ENCODE measurements at regions not wholly inside any gene's neighbourhood (a gene's known extent, or its start where the extent isn't known, plus 50 kb on each side); places are given as distances from the start of the nearest gene placed in this dataset.

DNA sequence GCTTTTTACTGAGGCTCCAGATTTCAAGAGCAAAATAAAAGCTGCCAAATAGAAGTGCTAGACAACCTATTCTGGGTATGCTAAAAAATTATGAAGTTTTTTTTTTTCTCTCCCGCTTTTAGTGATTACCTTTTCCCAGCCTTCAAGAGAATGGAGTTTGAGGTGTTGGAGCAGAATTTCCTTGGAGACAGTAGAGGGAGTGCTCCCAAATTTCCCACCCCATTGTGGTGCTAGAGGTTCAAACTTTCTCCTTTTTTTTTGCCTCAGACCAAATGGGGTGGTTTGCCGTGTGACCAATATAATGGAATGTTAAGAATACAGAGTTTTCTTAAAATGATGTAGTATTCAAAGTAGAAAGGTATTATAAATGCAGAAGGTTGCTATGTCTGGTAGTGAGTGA lies 244.2 kb upstream of the RIOK2 start:
- H3K4me3 Mint-ChIP-seq (ENCODE audit: unreplicated experiment), result no peak overlapping the region
- no TSS peak for BruUV-seq (replicated peaks)
- TF ChIP-seq, protein P1, sequence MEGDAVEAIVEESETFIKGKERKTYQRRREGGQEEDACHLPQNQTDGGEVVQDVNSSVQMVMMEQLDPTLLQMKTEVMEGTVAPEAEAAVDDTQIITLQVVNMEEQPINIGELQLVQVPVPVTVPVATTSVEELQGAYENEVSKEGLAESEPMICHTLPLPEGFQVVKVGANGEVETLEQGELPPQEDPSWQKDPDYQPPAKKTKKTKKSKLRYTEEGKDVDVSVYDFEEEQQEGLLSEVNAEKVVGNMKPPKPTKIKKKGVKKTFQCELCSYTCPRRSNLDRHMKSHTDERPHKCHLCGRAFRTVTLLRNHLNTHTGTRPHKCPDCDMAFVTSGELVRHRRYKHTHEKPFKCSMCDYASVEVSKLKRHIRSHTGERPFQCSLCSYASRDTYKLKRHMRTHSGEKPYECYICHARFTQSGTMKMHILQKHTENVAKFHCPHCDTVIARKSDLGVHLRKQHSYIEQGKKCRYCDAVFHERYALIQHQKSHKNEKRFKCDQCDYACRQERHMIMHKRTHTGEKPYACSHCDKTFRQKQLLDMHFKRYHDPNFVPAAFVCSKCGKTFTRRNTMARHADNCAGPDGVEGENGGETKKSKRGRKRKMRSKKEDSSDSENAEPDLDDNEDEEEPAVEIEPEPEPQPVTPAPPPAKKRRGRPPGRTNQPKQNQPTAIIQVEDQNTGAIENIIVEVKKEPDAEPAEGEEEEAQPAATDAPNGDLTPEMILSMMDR (IDR thresholded peaks at IDR 0.05; ENCODE audit: unreplicated experiment), result no peak
- ChIA-PET POLR2A (interaction anchor here (0.6 to 0.8 kb wide), 2 partner anchors 20 to 103 kb away, joined by 3 read pairs; no protein-coding TSS in a partner anchor), CTCF (interaction anchor here (0.6 to 0.8 kb wide), 5 partner anchors 182 to 1188 kb away, joined by 3 to 6 read pairs (median 3); no protein-coding TSS in a partner anchor)
- no peaks in the 10 kb centered on the region for H3K27me3 Mint-ChIP-seq (ENCODE audit: insufficient read depth, unreplicated experiment)
- no peak for DNase-seq (ENCODE audit: unreplicated experiment)
- H3K27ac Mint-ChIP-seq (ENCODE audit: low read depth, unreplicated experiment), result no peak overlapping the region
- H3K4me1 Mint-ChIP-seq (ENCODE audit: insufficient read depth, unreplicated experiment), result no peaks in the 10 kb centered on the region
- H3K36me3 Mint-ChIP-seq (ENCODE audit: insufficient read depth, unreplicated experiment), result no peaks in the 10 kb centered on the region
- no peaks in the 10 kb centered on the region for H3K9me3 Mint-ChIP-seq (ENCODE audit: unreplicated experiment)
- intact Hi-C loops (cut with micrococcal nuclease), result no loop called here

DNA sequence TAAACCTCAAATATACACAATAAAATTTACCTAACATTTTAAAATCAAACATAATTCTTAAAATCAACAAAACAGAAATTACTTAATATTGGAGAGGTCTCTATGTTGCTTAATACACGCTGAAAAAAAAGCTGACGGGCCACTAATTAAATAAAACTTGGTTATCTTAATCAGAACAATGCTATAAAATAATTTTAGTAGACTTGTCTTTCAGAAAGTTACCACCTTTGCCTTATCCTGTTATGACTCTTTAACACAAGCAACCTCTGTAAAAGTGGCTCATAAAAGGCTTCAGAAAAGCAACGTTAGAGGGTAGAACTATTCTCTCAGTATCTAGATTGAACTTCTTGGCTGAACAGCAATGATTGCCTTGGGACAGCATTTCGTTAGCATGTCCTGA lies 251.0 kb upstream of the RIOK2 start:
- intact Hi-C loops (cut with micrococcal nuclease), result no loop called here
- no TSS peak for BruUV-seq (replicated peaks)
- Mint-ChIP-seq H3K9me3 (ENCODE audit: unreplicated experiment) (no peaks in the 10 kb centered on the region), H3K36me3 (ENCODE audit: insufficient read depth, unreplicated experiment) (no peaks in the 10 kb centered on the region), H3K27ac (ENCODE audit: low read depth, unreplicated experiment) (no peak overlapping the region), H3K4me3 (ENCODE audit: unreplicated experiment) (no peak overlapping the region), H3K27me3 (ENCODE audit: insufficient read depth, unreplicated experiment) (no peaks in the 10 kb centered on the region), H3K4me1 (ENCODE audit: insufficient read depth, unreplicated experiment) (no peaks in the 10 kb centered on the region)
- no peak for DNase-seq (ENCODE audit: unreplicated experiment)
- TF ChIP-seq, protein P1 (IDR thresholded peaks at IDR 0.05; ENCODE audit: unreplicated experiment), result no peak
- POLR2A ChIA-PET, result no interaction called here
- CTCF ChIA-PET, result no interaction called here

DNA sequence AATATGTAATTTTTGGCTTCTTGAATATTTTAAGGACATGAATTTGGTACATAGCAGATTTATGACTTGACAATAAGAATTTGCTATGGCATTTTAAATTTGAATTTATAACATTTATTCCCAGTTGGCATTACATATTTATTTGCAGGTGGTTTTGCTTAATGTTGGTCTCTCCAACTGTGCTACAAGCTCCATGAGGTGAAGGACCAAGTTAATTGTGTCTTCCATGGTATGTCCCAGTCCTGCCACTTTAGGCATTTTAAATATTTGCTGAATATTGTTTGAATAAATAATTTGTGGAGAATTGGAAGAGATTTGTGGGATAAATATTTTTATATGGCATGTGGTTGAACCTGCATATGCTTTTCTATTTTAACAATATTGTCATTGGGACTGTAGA lies 253.4 kb upstream of the RIOK2 start:
- H3K27me3 Mint-ChIP-seq (ENCODE audit: insufficient read depth, unreplicated experiment), result no peaks in the 10 kb centered on the region
- no peaks in the 10 kb centered on the region for H3K4me1 Mint-ChIP-seq (ENCODE audit: insufficient read depth, unreplicated experiment)
- no peaks in the 10 kb centered on the region for H3K9me3 Mint-ChIP-seq (ENCODE audit: unreplicated experiment)
- no TSS peak for BruUV-seq (replicated peaks)
- H3K4me3 Mint-ChIP-seq (ENCODE audit: unreplicated experiment), result no peak overlapping the region
- CTCF ChIA-PET, result no interaction called here
- intact Hi-C loops (cut with micrococcal nuclease), result no loop called here
- no peak for DNase-seq (ENCODE audit: unreplicated experiment)
- POLR2A ChIA-PET, result no interaction called here
- H3K27ac Mint-ChIP-seq (ENCODE audit: low read depth, unreplicated experiment), result no peak overlapping the region
- TF ChIP-seq, protein P1 (IDR thresholded peaks at IDR 0.05; ENCODE audit: unreplicated experiment), result no peak
- H3K36me3 Mint-ChIP-seq (ENCODE audit: insufficient read depth, unreplicated experiment), result no peaks in the 10 kb centered on the region

DNA sequence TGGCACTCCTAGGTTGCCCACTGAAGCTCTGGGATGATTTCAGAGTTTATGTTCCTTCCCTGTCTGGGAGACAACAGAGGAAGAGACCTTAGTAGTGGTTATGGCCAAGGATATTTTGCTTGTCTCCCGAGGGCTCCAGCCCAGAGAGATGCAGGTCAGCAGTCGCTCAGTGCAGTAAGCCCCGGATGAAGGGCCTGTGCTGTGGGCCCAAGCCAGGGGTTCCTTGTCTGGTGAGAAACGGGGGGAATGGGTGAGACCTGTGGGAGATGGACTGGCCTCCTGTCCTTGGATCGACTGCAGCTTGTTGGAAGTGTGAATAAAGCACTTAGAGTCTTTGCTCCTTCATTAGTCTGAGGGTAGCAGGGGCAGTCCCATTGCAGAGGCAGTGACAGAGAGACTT lies 260.7 kb upstream of the RIOK2 start:
- intact Hi-C loops (cut with micrococcal nuclease), result no loop called here
- no peaks in the 10 kb centered on the region for H3K9me3 Mint-ChIP-seq (ENCODE audit: unreplicated experiment)
- BruUV-seq (replicated peaks), result no TSS peak
- no peaks in the 10 kb centered on the region for H3K27me3 Mint-ChIP-seq (ENCODE audit: insufficient read depth, unreplicated experiment)
- TF ChIP-seq, protein P1 (IDR thresholded peaks at IDR 0.05; ENCODE audit: unreplicated experiment), result no peak
- no peak overlapping the region for H3K4me3 Mint-ChIP-seq (ENCODE audit: unreplicated experiment)
- H3K4me1 Mint-ChIP-seq (ENCODE audit: insufficient read depth, unreplicated experiment), result no peaks in the 10 kb centered on the region
- POLR2A ChIA-PET, result no interaction called here
- H3K36me3 Mint-ChIP-seq (ENCODE audit: insufficient read depth, unreplicated experiment), result no peaks in the 10 kb centered on the region
- CTCF ChIA-PET, result no interaction called here
- no peak overlapping the region for H3K27ac Mint-ChIP-seq (ENCODE audit: low read depth, unreplicated experiment)
- no peak for DNase-seq (ENCODE audit: unreplicated experiment)
